Ascending aorta (tissue), 2 donors: ENCODE measurements at regions not wholly inside any gene's neighbourhood (a gene's known extent, or its start where the extent isn't known, plus 50 kb on each side); places are given as distances from the start of the nearest gene placed in this dataset.

Experiments
- DNase-seq, 2 donors: peaks; one replicate each; pipeline ENCODE4 v3.0.0-alpha.2; 2019; ENCODE audit warnings: low spot score in 2 of 2
- H3K27ac ChIP-seq, 2 donors: fragments of 200-600 bp; sonication (generic); one replicate each; pipeline ENCODE4 v1.5.1; 2016 to 2017; ENCODE audit warnings: mild to moderate bottlenecking in 1 of 2
- H3K27me3 ChIP-seq: fragments of 200-600 bp; sonication (generic); one replicate; pipeline ENCODE4 v1.5.1; 2017
- H3K36me3 ChIP-seq, 2 donors: fragments of 200-600 bp; sonication (generic); one replicate each; pipeline ENCODE4 v1.5.1; 2016
- H3K4me1 ChIP-seq, 2 donors: fragments of 200-600 bp; sonication (generic); one replicate each; pipeline ENCODE4 v1.5.1; 2016 to 2017; ENCODE audit warnings: mild to moderate bottlenecking in 1 of 2
- H3K4me3 ChIP-seq, 2 donors: fragments of 200-600 bp; sonication (generic); one replicate each; pipeline ENCODE4 v1.5.1; 2016 to 2017; ENCODE audit warnings: mild to moderate bottlenecking in 1 of 2
- H3K9me3 ChIP-seq, 2 donors: fragments of 200-600 bp; sonication (generic); one replicate each; pipeline ENCODE4 v1.5.1; 2016
- CTCF ChIP-seq, 3 experiments: fragments of 200-600 bp in 2 of 3; fragments of 450-650 bp in 1 of 3; sonication (generic) in 2 of 3; IDR thresholded peaks; one replicate each; pipeline ENCODE4 v1.5.1; 2016 to 2019; ENCODE audit warnings: antibody characterized with exemption in 3 of 3, mild to moderate bottlenecking in 1 of 3, moderate library complexity in 1 of 3
- intact Hi-C: fragments of 100-400 bp; cut with DNase I; formaldehyde crosslinking; loops from one replicate; pipeline ENCODE4 v1.15.1; 2023

DNA sequence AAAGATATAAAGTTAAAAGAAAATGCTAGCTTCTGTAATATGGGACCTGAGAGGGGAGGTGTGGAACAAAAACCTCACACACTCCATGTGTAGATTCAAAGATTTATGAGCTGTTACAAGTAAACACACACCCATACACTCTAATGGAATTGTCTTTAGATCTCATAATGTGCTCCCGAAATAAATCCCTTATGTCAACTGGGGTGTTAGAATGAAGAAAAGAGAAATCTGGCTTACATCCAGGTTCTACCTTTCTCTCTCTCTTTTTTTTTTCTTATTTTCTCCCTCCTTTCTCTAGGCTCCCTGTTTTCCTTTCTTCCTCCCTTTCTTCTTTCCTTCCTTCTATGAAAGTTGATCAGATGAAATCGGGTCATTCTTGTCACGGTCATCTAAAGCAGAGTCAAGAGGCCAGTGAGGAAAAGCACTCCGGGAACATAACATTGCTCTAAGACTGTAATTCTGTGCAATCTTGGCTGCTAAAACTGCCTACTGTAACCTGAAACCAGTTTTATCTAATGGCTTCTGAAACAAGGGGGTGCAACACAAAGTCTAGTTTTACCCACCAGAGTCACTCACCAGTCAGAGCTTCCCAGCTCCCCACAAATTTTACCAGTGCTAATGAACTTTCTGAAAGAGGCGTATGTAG, 68.3 kb upstream of the BTBD3 start:
- no peak overlapping the region for H3K27ac ChIP-seq
- H3K27me3 ChIP-seq = no peaks in the 10 kb centered on the region
- H3K9me3 ChIP-seq = no peaks in the 10 kb centered on the region
- DNase-seq = no peak
- H3K4me3 ChIP-seq = no peak overlapping the region
- H3K36me3 ChIP-seq = no peaks in the 10 kb centered on the region
- TF ChIP-seq CTCF (IDR thresholded peaks at IDR 0.05) = no peak
- no peaks in the 10 kb centered on the region for H3K4me1 ChIP-seq
- intact Hi-C loops = no loop called here

DNA sequence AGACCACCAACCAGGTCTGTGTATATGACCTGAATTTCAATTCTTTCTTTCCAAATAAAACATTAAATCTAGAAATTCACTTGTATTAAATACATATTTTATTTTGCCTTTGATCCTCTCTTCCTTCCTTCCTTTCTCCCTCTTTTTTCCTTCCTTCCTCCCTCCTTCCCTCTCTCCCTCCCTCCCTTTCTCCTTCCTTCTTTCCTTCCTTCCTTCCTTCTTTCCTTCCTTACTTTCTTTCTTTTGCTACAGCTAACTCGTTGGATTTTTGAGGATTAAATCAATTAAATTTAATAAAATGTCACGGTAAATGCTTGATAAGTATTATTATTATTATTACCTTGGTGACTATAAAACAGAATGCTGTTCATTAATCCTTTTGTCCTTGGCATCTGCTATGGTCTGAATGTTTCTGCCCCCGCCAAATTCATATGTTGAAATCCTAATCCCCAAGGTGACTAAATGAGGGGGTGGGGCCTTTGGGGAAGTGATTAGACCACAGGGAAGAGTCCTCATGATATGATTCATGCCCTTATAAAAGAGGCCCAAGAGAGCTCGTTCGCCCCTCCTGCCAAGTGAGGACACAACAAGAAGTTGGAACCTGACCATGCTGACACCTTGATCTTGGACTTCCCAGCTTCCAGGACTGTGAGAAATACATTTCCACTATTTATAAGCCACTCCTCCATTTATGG, 67.6 kb upstream of the BTBD3 start:
- DNase-seq = no peak
- intact Hi-C loops = no loop called here
- no peak for TF ChIP-seq CTCF (IDR thresholded peaks at IDR 0.05)
- Histone ChIP-seq H3K4me1 (no peaks in the 10 kb centered on the region), H3K27ac (no peak overlapping the region), H3K9me3 (no peaks in the 10 kb centered on the region), H3K36me3 (no peaks in the 10 kb centered on the region), H3K4me3 (no peak overlapping the region), H3K27me3 (no peaks in the 10 kb centered on the region)

- no peak for TF ChIP-seq CTCF (IDR thresholded peaks at IDR 0.05)
- H3K4me3 ChIP-seq = no peak overlapping the region
- H3K36me3 ChIP-seq = no peaks in the 10 kb centered on the region
- H3K27me3 ChIP-seq = no peaks in the 10 kb centered on the region
- DNase-seq = no peak
- intact Hi-C loops = no loop called here
- no peak overlapping the region for H3K27ac ChIP-seq
- H3K9me3 ChIP-seq = no peaks in the 10 kb centered on the region
- no peaks in the 10 kb centered on the region for H3K4me1 ChIP-seq
Measured at GRCh38 chr20:11850901-11851300, 66.8 kb upstream of the BTBD3 start.

GRCh38 chr20:11851646-11852045, 66.0 kb upstream of the BTBD3 start:
- no peaks in the 10 kb centered on the region for H3K4me1 ChIP-seq
- no peak overlapping the region for H3K27ac ChIP-seq
- H3K9me3 ChIP-seq = no peaks in the 10 kb centered on the region
- no peak for DNase-seq
- no peak overlapping the region for H3K4me3 ChIP-seq
- H3K27me3 ChIP-seq = no peaks in the 10 kb centered on the region
- intact Hi-C loops = no loop called here
- no peak for TF ChIP-seq CTCF (IDR thresholded peaks at IDR 0.05)
- H3K36me3 ChIP-seq = no peaks in the 10 kb centered on the region

DNA sequence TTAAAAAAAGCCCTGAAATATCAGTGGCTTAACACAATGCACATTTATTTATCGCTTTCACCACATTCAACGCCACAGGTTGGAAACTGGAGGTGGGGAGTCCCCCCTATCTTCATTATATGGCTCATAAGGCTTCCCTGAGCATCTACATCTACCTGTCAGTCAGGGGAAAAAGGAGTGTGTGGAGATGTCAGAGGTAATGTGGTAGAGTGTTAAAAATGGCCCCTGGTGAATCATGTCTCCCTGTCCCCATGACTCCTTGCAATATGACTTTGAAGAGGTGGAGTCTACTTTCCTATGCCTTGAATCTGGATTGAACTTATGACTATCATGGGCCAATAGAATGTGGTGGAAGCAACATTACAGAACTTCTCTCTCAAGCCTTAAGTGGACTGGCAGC, 65.5 kb upstream of the BTBD3 start:
- H3K36me3 ChIP-seq = no peaks in the 10 kb centered on the region
- no peak overlapping the region for H3K4me3 ChIP-seq
- no peaks in the 10 kb centered on the region for H3K9me3 ChIP-seq
- H3K27ac ChIP-seq = no peak overlapping the region
- TF ChIP-seq CTCF (IDR thresholded peaks at IDR 0.05) = no peak
- intact Hi-C loops = no loop called here
- no peaks in the 10 kb centered on the region for H3K4me1 ChIP-seq
- no peaks in the 10 kb centered on the region for H3K27me3 ChIP-seq
- no peak for DNase-seq
